Neural progenitor cell (in vitro differentiated cells): ENCODE measurements at regions not wholly inside any gene's neighbourhood (a gene's known extent, or its start where the extent isn't known, plus 50 kb on each side); places are given as distances from the start of the nearest gene placed in this dataset.

Experiments
- DNase-seq: peaks from one replicate; pipeline ENCODE4 v3.0.0-alpha.2; 2016; ENCODE audit warnings: low spot score
- H2AFZ ChIP-seq: fragments of 200-600 bp; sonication (generic); replicated peaks from 2 replicates; pipeline ENCODE4 v1.6.1; 2016; ENCODE audit warnings: antibody characterized with exemption
- H3F3A ChIP-seq: fragments of 200-600 bp; sonication (generic); 2 replicates; pipeline ENCODE4 v1.6.1; 2016; ENCODE audit warnings: antibody characterized with exemption, low read depth
- H3K27ac ChIP-seq: fragments of 200-600 bp; sonication (generic); 2 replicates; pipeline ENCODE4 v1.5.1; 2016; ENCODE audit warnings: mild to moderate bottlenecking
- H3K27me3 ChIP-seq: fragments of 200-600 bp; sonication (generic); 2 replicates; pipeline ENCODE4 v1.6.1; 2016; ENCODE audit warnings: mild to moderate bottlenecking, moderate library complexity
- H3K36me3 ChIP-seq: fragments of 200-600 bp; sonication (generic); 2 replicates; pipeline ENCODE4 v1.5.1; 2016
- H3K4me1 ChIP-seq: fragments of 200-600 bp; sonication (generic); 2 replicates; pipeline ENCODE4 v1.6.1; 2016; ENCODE audit warnings: mixed run types
- H3K4me2 ChIP-seq: fragments of 200-600 bp; sonication (generic); 2 replicates; pipeline ENCODE4 v1.6.1; 2016
- H3K4me3 ChIP-seq: fragments of 200-600 bp; sonication (generic); 2 replicates; pipeline ENCODE4 v1.5.1; 2016
- H3K79me2 ChIP-seq: fragments of 200-600 bp; sonication (generic); 2 replicates; pipeline ENCODE4 v1.6.1; 2016; ENCODE audit warnings: low read depth
- H3K9ac ChIP-seq: fragments of 200-600 bp; sonication (generic); 2 replicates; pipeline ENCODE4 v1.6.1; 2016
- H3K9me3 ChIP-seq: fragments of 200-600 bp; sonication (generic); 2 replicates; pipeline ENCODE4 v1.5.1; 2016; ENCODE audit warnings: low read depth
- H4K20me1 ChIP-seq: fragments of 200-600 bp; sonication (generic); 2 replicates; pipeline ENCODE4 v1.6.1; 2016; ENCODE audit warnings: low read depth
- H3K27ac Mint-ChIP-seq: 3 replicates; pipeline ENCODE4 v1.8.0; 2021; ENCODE audit warnings: mixed read lengths
- H3K27me3 Mint-ChIP-seq: 2 replicates; pipeline ENCODE4 v1.8.0; 2022; ENCODE audit warnings: low read depth, mild to moderate bottlenecking, inconsistent platforms, moderate library complexity, mixed read lengths; ENCODE audit not compliant: insufficient read depth
- H3K36me3 Mint-ChIP-seq: 3 replicates; pipeline ENCODE4 v1.8.0; 2021; ENCODE audit warnings: mixed read lengths
- H3K4me1 Mint-ChIP-seq: 3 replicates; pipeline ENCODE4 v1.8.0; 2021; ENCODE audit warnings: mixed read lengths
- H3K4me3 Mint-ChIP-seq: 3 replicates; pipeline ENCODE4 v1.8.0; 2021; ENCODE audit warnings: mild to moderate bottlenecking, moderate library complexity, mixed read lengths
- H3K9me3 Mint-ChIP-seq: 3 replicates; pipeline ENCODE4 v1.8.0; 2020; ENCODE audit warnings: mixed read lengths
- EZH2 ChIP-seq: fragments of 200-600 bp; sonication (generic); IDR thresholded peaks from 2 replicates; pipeline ENCODE4 v1.6.1; 2017; ENCODE audit warnings: antibody characterized with exemption, mild to moderate bottlenecking, moderate library complexity
- EZH2phosphoT487 ChIP-seq: fragments of 200-600 bp; sonication (generic); IDR thresholded peaks from 2 replicates; pipeline ENCODE4 v1.6.1; 2017; ENCODE audit warnings: antibody characterized with exemption
- TF ChIP-seq, protein P1 (sequence below): fragments of 200-600 bp; sonication (generic); IDR thresholded peaks from 2 replicates; pipeline ENCODE4 v1.5.1; 2017; ENCODE audit warnings: antibody characterized with exemption, mild to moderate bottlenecking

DNA sequence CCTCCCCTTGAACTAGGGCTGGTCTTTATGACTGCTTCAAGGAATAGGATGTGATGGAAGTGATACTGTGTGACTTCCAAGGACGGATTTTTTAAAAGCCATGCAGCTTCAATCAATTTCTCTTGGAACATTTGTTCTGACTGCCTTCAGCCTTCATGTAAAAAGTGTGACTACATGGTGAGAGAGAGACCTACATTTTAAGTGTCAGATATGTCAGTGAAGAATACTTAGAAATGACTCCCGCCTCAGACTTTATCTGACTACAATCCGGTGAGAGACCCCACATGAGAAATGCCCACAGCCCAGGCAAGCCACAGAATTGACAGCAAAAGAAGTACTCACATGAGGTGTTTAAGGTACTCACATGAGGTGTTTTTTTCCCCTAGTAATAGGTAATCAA lies 295.3 kb downstream of the KCNC2 start:
- no peaks in the 10 kb centered on the region for H3K27me3 Mint-ChIP-seq
- no peaks in the 10 kb centered on the region for H4K20me1 ChIP-seq
- no peak overlapping the region for H3K27ac Mint-ChIP-seq
- no peak overlapping the region for H3K4me3 Mint-ChIP-seq
- no peaks in the 10 kb centered on the region for H3K36me3 ChIP-seq
- H3K79me2 ChIP-seq, result no peaks in the 10 kb centered on the region
- no peaks in the 10 kb centered on the region for H3K9me3 Mint-ChIP-seq
- no peaks in the 10 kb centered on the region for H3K9me3 ChIP-seq
- no peaks in the 10 kb centered on the region for H3F3A ChIP-seq
- H3K9ac ChIP-seq, result no peak overlapping the region
- H3K4me3 ChIP-seq, result no peak overlapping the region
- no peak for DNase-seq
- no peak overlapping the region for H3K4me2 ChIP-seq
- no peak overlapping the region for H2AFZ ChIP-seq
- no peaks in the 10 kb centered on the region for H3K27me3 ChIP-seq
- TF ChIP-seq EZH2phosphoT487 (no peak), EZH2 (no peak)
- TF ChIP-seq, protein P1, sequence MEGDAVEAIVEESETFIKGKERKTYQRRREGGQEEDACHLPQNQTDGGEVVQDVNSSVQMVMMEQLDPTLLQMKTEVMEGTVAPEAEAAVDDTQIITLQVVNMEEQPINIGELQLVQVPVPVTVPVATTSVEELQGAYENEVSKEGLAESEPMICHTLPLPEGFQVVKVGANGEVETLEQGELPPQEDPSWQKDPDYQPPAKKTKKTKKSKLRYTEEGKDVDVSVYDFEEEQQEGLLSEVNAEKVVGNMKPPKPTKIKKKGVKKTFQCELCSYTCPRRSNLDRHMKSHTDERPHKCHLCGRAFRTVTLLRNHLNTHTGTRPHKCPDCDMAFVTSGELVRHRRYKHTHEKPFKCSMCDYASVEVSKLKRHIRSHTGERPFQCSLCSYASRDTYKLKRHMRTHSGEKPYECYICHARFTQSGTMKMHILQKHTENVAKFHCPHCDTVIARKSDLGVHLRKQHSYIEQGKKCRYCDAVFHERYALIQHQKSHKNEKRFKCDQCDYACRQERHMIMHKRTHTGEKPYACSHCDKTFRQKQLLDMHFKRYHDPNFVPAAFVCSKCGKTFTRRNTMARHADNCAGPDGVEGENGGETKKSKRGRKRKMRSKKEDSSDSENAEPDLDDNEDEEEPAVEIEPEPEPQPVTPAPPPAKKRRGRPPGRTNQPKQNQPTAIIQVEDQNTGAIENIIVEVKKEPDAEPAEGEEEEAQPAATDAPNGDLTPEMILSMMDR, result no peak
- no peaks in the 10 kb centered on the region for H3K4me1 ChIP-seq
- no peaks in the 10 kb centered on the region for H3K4me1 Mint-ChIP-seq
- no peaks in the 10 kb centered on the region for H3K36me3 Mint-ChIP-seq
- no peak overlapping the region for H3K27ac ChIP-seq

DNA sequence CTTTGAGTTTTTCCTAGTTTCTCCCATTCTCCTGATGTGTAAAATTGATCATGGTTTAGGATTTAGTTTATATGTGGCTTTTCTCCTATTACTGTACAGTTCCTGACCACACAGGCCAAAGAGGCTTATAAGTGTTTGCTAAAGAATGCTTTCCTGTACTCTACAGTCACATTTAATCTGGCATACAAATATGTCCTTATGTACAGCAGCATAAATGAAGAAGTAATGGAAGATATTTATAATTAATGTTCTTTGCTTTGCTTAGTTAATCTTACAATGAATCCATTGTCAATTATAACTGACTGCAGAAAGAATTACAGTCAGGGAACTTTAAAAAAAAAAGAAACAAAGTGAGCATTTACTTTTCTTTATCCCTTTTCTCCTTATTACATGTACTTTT lies 293.9 kb downstream of the KCNC2 start:
- Mint-ChIP-seq H3K27me3 (no peaks in the 10 kb centered on the region), H3K27ac (no peak overlapping the region), H3K9me3 (no peaks in the 10 kb centered on the region), H3K4me1 (no peaks in the 10 kb centered on the region), H3K36me3 (no peaks in the 10 kb centered on the region), H3K4me3 (no peak overlapping the region)
- Histone ChIP-seq H2AFZ (no peak overlapping the region), H3K4me1 (no peaks in the 10 kb centered on the region), H3K4me3 (no peak overlapping the region), H4K20me1 (no peaks in the 10 kb centered on the region), H3K36me3 (no peaks in the 10 kb centered on the region), H3K9ac (no peak overlapping the region), H3K9me3 (no peaks in the 10 kb centered on the region), H3K79me2 (no peaks in the 10 kb centered on the region), H3K4me2 (no peak overlapping the region), H3F3A (no peaks in the 10 kb centered on the region), H3K27me3 (no peaks in the 10 kb centered on the region), H3K27ac (no peak overlapping the region)
- no peak for DNase-seq
- TF ChIP-seq, protein P1, result no peak
- TF ChIP-seq EZH2phosphoT487 (no peak), EZH2 (no peak)

DNA sequence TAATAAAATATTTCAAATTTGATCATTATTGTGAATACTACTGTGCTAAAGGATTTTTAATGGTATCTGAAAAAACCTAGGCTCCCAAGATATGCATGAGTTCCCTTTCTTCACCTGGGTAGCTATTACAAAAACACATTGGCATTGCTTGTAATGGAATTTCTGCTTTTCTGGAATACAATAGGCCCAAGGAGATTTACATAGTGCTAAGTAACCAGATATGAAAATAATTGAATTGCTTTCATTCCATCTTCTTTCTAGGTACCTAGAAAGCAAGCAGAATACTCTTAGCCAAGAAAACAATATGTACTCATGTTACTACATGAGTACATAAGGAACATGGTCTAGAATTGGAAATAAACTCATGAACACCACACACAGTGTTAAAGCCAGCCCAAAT lies 291.9 kb downstream of the KCNC2 start:
- Histone ChIP-seq H3K4me3 (no peak overlapping the region), H3K9me3 (no peaks in the 10 kb centered on the region), H3K36me3 (no peaks in the 10 kb centered on the region), H4K20me1 (no peaks in the 10 kb centered on the region), H3K4me1 (no peaks in the 10 kb centered on the region), H3K27me3 (no peaks in the 10 kb centered on the region), H3K27ac (no peak overlapping the region), H3K9ac (no peak overlapping the region), H3K4me2 (no peak overlapping the region), H3K79me2 (no peaks in the 10 kb centered on the region), H2AFZ (no peak overlapping the region), H3F3A (no peaks in the 10 kb centered on the region)
- H3K4me3 Mint-ChIP-seq, result no peak overlapping the region
- no peaks in the 10 kb centered on the region for H3K36me3 Mint-ChIP-seq
- H3K9me3 Mint-ChIP-seq, result no peaks in the 10 kb centered on the region
- no peaks in the 10 kb centered on the region for H3K4me1 Mint-ChIP-seq
- no peak for DNase-seq
- H3K27me3 Mint-ChIP-seq, result no peaks in the 10 kb centered on the region
- H3K27ac Mint-ChIP-seq, result no peak overlapping the region
- TF ChIP-seq, protein P1, result no peak
- no peak for TF ChIP-seq EZH2
- TF ChIP-seq EZH2phosphoT487, result no peak

DNA sequence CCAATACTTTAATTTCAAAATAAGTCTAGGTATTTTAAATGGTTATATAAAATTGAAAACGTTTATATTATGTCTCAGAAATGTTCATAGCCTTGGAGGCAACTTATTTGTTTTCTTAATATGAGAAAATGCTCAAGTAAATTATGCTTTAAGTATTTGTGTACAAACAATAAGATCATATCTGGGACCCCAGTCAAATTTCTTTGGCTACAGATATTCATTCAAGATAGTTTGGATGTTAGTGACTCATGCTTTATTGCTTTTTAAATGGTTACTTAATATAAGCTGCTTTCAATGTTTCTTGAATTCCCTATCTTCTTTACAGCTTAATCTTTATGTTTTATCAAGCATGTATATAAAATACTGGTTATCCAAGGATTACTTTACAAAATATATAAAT lies 291.3 kb downstream of the KCNC2 start:
- Histone ChIP-seq H4K20me1 (no peaks in the 10 kb centered on the region), H3K27ac (no peak overlapping the region), H3K27me3 (no peaks in the 10 kb centered on the region), H3K4me3 (no peak overlapping the region), H2AFZ (no peak overlapping the region), H3K4me1 (no peaks in the 10 kb centered on the region), H3K4me2 (no peak overlapping the region), H3K9ac (no peak overlapping the region), H3F3A (no peaks in the 10 kb centered on the region), H3K36me3 (no peaks in the 10 kb centered on the region), H3K9me3 (no peaks in the 10 kb centered on the region), H3K79me2 (no peaks in the 10 kb centered on the region)
- Mint-ChIP-seq H3K27ac (no peak overlapping the region), H3K4me3 (no peak overlapping the region), H3K36me3 (no peaks in the 10 kb centered on the region), H3K4me1 (no peaks in the 10 kb centered on the region), H3K27me3 (no peaks in the 10 kb centered on the region), H3K9me3 (no peaks in the 10 kb centered on the region)
- no peak for DNase-seq
- TF ChIP-seq, protein P1, result no peak
- TF ChIP-seq EZH2 (no peak), EZH2phosphoT487 (no peak)
